HG02763 (cell line): ENCODE measurements at regions not wholly inside any gene's neighbourhood (a gene's known extent, or its start where the extent isn't known, plus 50 kb on each side); places are given as distances from the start of the nearest gene placed in this dataset.

Experiments used
- ATAC-seq: cut with Tn5 transposase; IDR thresholded peaks from one replicate; pipeline ENCODE4 v1.9.1; 2021; ENCODE audit warnings: mild to moderate bottlenecking, moderate library complexity; ENCODE audit not compliant: unreplicated experiment

DNA sequence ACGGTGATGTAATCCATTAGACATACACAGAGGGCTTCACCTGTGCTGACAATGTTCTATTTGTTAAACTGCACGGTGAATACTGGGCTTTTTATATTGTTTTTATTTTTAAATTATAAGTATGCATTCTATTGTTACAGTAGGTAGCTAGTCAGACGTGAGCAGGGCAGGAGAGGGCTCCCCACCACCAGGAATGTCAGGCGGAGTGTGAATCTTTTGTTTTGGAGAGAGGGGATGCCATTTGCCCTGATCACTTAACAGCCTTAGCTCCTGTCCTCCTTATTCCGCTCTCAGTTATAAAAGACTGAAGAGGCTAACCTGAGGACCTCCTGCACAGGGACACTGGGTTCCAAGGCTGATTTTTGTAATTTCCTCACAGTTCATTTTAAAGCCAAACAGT lies 151.6 kb upstream of the TAPT1 start:
- no peak for ATAC-seq

DNA sequence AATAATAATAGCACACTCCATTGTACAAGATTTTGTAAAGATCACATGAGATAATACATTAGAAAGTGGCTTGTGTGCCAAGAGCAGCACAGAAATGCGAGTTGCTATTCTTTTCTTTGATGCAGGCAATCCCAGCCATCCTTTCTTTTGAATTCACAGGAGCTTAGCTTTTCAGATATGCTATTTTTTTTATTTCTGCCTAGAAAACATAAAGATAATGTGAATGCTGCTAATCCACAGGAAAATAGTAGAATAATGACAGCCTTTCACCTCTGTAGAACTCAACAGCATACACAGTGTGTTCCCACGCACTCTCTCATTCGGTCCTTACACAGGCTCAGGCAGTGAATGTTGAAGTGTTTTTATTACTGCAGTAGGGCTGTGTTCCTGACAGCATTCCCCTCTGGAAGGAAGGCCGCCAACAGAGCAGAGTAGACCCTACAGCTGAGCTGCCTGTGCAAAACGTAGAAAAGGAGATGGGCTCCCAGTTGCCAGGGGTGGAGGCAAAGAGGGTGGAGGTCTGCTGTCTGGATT lies 138.8 kb upstream of the TAPT1 start:
- ATAC-seq, result no peak

DNA sequence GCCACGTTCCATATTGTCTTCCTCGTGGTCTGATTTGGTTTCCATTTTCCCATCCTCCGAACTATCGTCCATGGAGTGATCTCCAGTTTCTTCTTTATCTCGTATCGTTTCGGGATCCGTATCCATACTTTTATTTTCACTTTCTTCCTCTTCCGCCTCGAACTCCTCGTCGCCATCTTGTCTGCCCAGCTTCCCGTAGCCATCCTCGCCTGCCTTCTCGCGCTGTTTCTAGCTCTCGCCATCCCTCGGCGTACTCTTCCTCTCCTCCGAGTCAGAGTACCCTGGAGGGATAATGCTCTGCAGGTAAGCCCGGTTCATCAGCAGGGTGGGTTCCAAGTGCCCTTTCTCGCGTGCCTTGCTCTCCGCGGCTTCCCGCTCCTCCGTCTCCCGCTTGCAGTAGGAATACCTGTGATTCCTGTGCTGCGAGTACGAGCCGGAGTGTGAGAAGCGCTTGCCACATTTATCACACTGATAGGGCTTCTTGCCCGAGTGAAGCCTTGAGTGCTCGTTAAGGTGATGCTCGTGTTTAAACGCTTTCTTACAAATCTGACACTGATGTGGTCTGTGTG lies 134.5 kb upstream of the TAPT1 start:
- ATAC-seq, result no peak

DNA sequence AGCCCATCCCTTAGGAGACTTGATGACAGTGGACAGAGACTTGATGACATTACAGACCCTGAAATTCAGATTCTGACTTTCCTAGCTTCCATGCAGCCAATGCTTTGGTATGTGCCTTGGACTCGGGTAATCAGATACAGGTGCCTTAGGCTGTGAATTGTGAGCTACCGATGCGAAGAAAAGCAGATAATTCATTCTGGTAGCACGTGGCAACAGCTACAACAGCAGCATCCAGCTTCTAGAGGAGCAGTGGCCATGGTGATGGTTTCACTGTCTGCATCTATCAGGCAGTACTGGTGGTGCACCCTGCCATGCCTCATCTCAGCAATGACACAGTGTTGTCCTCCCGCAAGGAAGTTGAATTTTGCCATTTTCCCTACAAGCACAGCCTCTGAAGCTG lies 126.9 kb upstream of the TAPT1 start:
- no peak for ATAC-seq

DNA sequence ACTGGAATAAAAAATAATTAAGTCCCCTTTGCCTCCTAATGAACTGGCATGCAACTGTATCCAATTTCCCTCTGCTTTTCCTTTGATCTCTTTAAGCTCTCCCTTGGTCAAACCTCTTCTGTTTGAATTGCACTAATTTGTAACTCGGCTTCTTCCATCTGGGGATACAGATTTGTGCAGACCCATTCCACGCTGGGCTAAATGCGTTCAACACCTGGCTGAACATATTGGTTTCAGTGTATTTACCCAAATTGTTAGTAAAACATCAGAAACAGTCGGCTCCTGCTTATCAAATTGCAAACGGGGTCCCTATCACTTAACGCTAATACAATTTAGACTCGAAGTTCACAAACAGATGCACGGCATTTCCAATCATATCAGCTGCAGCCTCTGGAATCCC lies 124.9 kb upstream of the TAPT1 start:
- no peak for ATAC-seq

DNA sequence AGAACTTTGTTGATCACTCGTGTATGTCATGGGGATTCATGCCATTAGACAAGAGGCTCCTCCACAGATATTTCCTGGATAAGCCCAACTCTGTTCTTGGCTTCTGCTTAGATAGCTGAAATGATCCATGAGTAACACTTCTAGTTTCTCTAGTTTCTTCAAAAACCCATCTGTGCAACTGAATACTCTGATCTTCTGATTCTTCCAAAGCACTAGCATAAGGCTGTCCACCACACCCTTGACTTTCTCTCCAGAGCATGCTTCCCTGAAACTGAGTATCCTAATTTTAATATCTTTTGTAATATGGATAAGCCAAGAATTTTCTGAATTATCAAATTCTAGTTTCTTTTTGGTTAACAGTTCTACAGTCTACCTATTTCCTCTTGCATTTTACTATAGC lies 118.6 kb upstream of the TAPT1 start:
- ATAC-seq, result no peak

DNA sequence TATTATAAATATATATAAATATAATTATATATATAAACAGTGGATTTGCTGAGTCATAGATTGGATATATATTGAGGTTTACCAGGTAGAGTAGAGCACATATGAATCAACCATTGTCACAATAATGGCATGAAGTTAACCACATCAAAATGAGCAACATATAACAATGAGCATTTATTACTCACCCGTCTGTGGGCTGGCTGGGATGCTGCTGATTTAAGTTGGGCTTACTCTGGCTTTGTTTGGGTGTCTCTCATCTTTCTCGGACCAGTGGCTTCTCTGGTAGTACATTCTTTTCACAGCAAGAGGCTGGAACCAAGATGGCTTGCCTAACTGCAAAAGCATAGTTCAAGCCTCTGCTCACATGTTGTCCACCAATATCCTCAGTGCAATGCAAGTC lies 111.7 kb upstream of the TAPT1 start:
- no peak for ATAC-seq

DNA sequence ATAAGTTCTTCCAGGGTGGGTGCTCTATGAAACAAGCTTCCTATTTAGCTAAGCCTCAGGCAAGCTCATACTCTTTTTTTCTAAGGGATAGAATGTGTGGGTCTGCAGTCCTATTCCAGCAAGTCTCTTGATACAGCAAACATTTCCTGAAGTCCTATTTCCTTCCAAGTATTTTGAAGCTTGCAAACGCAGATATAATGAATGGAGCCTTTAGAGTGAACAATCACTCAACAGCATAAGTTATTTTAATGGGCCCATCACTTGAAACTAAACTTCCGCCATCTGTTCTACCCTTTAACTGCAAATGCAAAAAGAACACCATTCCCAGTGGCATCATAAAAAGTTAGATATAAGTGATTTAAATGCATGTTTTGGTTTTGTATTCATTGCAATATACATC lies 108.3 kb upstream of the TAPT1 start:
- ATAC-seq, result no peak

DNA sequence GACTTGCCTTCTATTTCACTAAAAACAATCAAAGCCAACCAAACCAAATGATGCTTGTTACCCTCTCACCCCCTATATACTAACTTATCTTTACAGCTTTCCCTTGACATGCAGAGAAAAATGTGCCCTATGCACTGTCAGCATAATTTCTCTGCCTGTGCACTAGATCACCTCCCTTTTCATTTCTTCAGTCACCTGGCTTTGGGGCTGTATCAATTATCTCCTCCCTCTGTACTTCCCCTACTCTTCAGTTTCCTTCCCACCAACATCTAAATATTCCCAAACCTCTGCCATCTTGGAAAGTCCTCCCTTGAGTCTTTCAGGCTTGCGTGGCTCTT lies 103.5 kb upstream of the TAPT1 start:
- ATAC-seq, result no peak

DNA sequence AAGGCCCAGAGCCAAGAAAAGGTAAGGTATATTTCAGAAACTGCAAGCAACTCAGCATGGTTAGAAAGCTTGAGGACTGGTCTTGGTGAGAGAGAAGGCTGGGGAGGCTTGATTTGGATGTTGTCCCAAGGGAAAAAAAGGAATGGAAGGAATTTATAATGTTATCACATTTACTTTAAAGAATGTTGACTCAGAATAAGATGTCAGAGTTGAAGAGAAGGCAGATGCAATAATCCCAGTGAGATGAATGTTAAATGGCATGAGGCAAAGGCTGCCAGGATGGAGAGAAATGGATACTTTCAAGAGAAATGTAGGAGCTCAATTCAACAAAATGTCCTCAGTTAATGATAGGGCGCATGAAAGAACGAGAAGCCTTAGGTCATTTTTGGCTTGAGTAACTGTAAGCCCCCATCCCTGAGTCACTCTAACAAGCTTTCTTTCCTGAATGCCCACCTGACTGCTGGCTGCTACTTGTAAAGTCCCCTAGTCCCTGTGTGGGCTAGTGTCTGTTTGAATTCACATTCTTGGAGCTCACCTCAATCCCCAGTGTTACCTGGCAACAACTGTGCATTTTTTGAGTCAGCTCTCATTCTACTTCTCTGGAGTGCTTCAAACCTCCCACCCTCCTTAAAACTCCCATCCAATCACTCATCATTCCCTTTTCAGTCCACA lies 103.0 kb upstream of the TAPT1 start:
- ATAC-seq, result no peak

DNA sequence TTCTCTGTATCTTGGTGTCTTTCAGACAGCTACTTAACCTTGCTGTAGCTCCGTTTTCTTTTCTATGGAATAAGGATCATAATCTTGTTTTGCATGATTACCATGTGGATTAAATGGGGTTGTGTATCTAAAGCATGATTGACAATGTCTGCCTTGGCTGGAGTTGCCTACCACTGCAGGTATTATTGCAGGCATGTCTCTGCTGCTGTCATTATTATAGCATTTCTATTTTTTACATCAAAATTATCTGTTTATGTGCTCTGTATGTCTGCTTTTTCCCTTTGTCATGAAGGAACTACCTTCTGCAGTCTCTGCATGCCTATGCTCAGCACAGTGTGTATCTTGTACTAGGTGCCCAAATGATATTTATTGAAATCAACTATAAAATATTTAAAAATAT lies 95.9 kb upstream of the TAPT1 start:
- no peak for ATAC-seq

DNA sequence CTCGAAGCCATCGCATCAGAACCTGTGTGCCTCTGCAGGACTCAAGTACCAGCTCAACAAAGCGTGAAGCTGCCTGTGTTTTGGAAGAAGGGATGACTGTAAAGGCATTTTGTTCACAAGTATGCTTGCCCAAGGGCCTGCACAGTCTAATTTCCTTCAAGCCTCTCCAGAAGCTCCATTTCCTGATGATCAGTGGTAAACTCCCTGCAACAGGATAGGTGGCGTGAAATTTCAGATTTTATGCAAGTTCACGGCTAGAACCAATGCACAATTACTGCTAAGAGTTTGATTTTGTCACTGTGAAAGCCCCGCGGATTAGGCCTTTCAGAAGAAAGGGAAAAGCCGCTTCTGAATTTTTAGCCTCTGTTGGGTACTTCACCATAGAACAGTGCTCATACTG lies 89.2 kb upstream of the TAPT1 start:
- ATAC-seq, result no peak

DNA sequence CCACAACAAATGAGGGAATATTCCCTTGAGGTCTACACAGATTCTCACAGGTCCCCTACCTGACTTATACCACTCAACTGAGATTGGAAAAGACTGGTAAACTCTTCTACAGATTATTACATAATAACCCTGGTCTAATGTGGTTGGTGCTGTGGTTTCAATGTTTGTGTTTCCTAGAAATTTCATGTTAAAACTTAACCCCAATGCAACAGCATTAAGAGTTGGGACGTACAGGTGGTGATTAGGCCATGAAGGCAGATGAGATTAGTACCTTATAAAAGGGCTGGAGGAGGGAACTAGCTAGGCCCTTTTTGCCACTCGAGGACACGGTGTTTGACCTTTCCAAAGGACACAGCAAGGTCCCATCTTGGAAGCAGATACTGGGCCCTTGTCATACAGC lies 84.3 kb upstream of the TAPT1 start:
- no peak for ATAC-seq

DNA sequence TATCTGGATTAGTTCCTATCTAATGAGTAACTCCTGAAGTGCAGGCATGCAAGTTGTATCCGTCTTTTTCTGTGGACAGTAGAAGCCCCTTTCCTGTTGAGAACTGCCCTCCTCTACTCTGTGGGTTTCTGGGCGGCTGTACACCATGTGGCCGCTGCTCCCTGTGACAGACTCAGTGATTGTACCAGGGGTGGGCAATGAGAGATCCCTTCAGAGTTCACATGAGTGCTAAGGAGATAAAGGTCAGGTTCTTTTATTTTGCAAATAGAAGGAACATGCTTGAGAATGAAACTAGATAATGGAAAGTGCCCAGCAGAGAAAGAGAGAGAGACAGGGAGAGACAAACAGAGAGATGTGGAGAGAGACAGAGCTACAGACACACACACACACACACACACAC lies 76.4 kb upstream of the TAPT1 start:
- no peak for ATAC-seq

DNA sequence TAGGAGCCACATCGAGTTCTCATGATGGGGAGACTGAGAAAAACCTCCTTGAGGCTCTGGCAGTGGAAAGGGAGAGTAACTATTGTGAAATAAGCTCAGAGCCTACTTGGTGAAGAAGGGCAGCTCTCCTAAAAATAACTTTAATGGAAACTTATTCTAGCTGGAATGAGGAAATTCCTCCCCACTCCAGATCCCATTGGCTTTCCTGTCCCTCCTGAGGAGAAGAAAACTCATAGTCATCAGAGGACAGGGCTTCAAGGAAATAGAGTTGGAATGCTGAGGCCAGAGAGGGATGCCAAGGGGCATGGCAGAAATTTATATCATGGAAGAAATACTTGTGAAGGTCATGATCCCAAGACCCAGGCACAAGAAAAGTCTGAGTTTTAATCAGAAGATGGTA lies 70.7 kb upstream of the TAPT1 start:
- ATAC-seq, result no peak

DNA sequence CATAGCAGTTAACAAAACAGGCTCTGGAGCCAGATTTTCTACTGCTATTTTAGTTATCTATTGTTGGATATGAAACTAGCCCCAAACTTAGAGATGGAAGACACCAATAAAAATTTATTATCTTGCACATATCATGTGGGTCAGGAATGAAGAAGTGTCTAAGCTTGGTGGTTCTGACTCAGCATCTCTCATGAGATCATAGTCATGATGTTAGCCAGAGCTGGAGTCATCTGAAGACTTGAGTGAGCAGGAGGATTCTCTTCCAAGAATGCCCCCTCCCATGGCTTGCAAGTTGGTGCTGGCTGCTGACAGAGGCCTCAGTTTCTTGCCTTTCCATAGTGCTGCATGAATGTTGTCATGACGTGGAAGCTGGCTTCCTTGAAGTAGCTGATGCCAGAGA lies 68.2 kb upstream of the TAPT1 start:
- no peak for ATAC-seq

DNA sequence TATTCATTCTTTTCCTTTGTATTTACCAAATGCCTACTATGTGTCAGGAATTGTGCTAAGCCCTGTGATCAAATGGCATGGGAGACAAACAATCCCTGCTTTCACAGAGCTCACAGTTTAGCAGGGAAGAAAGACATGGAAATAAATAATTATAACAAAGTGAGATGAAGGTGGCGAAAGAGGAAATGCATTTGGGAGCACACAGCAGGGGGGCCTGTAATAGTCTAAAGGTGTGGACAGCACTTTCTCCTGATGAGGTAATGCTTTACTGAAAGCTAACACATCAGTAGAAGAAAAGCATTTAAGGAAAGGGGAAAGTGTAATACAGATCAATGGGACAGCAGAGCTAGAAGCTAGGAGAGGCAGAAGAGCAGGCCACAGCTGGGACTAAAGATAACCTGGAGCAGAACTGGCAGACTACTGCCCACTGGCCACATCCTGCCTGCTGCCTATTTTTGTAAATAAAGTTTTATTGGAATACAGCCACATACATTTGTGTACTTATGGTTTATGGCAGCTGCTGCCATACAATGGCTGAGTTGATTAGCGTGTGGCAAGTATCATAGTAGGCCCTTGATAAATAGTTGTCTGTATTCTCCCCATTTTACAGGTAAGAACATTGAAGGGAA lies 67.1 kb upstream of the TAPT1 start:
- ATAC-seq, result no peak

DNA sequence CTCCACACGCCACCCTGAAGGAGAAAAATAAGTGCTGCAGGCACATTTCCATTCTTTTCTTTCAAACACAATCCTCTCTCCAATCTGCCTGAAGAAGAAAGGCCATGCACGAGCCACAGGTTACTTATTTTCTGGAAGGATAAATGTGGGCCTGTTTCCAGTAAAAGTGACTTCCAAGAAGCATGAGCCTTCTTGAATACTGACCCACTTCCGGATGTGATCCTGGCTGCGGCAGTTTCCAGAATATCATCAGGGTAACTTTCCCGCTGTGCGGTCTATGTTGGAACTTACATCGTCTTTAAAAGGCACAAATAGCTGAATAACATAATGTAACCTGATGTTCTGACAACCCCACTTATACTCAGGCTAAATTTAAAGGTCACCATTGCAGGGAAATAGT lies 66.3 kb upstream of the TAPT1 start:
- ATAC-seq, result no peak

DNA sequence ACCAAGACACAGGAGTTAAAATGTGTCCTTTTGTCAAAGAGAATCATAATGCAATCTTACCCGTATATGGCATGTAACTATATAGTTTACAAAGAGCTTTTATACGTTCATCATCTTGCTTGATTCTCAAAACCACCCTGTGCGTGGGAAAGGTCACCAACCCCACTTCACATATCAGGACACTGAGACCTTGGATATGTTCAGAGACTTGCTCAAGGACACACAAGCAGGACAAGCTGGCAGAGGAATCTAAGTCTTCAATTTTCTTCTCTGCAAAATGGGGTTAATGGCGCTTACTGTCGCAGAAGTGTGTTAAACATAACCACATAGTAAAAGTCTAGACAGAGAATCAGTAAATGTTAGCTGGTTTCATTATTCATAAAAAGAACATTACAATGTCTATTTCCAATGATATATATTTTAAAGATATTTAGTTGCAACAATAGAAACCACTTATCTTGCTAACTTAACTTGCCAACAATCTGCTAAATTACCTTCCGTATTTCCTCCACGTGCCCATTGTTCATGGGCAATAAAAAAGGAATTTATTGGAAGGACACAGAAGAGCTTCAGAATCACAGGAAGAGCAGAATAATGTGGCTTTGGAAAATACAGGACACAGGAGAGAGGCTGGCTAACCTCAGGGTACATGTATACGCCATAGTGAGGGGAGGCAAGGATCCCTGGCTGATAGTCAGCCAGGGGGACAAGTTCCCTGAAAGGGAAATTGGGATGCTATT lies 64.6 kb upstream of the TAPT1 start:
- ATAC-seq, result no peak

DNA sequence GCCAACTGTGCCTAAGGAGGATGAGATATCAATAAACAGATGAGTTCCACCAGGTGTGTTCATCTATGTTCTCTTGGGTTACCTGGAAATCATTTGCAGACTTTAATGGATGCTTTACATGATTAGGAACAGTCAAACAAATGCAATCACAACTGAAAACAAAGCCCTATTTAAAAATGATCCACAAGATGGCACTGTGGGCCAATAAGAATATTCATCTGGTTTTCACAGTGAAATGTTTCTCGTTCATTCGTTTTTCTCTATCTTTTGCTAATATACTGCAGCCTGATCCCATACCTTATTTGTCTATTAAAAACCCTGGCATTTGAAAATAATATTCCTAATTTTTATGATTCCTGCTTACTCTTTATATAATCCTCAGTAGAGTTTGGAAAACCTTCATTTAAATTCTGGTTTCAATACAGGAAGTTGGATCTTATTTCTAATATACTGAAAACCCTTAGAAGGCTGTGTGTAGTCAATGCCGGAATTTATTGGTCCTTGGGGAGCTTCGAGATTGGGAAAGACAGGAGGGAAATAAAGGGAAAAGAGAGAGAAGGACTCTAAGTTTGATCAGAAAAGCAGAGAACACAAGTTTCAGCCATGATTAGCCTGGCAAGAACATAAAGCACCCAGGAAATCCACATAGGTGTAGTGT lies 63.8 kb upstream of the TAPT1 start:
- no peak for ATAC-seq

DNA sequence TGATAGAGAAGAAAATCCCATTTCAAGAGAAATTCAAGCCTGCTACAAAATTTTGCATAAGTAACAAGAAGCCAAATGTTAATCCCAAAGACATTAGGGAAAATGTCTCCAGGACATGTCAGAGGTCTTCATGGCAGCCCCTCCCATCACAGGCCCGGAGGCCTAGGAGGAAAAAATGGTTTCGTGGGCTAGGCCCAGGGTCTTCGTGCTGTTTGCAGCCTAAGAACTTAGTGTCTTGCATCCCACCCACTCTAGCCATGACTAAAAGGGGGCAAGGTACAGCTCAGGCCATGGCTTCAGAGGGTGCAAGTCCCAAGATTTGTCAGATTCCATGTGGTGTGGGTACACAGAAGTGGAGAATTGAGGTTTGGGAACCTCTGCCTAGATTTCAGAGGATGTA lies 57.8 kb upstream of the TAPT1 start:
- ATAC-seq, result no peak
